Stimulated activated CD8-positive, alpha-beta memory T cell treated with anti-CD3 and anti-CD28 coated beads, Interleukin-15, amount 100 ng/mL, for 48 hours (primary cell): ENCODE measurements at regions not wholly inside any gene's neighbourhood (a gene's known extent, or its start where the extent isn't known, plus 50 kb on each side); places are given as distances from the start of the nearest gene placed in this dataset.

Experiments used
- DNase-seq, 2 donors: peaks; one replicate each; pipeline ENCODE4 v3.0.0-alpha.2; 2020; ENCODE audit warnings: low read depth in 2 of 2

DNA sequence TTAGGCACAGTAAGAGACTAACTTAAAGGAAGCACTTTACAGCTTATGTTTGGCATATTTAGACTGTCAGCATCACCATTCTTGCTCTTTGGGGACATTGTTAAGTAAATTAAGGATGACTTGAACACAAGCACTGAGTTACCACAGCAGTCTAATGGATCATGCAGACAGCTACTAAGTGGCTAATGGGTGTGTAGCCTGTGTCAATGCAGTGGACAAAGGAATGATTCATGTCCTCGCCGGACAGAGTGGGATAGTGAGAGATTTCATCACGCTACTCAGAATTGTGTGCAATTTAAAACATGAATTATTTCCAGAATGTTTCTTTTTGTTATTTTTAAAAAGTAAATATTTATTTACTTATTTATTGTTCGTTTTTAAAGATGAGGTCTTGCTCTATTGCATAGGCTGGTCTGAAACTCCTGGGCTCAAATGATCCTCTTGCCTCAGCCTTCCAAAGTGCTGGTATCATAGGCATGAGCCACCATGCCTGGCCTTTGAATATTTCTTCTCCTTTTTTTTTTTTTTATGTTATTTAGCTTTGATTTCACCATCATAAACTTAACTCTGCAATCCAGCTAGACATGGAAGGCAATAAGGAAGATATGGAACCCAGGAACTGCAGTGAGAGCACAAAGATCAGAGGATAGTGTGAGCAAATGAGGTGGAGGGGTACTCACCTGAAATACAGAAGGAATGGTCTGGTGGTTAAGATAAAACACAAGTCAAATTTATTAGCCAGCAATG lies 53.0 kb upstream of the KLF4 start:
- DNase-seq: no peak

DNA sequence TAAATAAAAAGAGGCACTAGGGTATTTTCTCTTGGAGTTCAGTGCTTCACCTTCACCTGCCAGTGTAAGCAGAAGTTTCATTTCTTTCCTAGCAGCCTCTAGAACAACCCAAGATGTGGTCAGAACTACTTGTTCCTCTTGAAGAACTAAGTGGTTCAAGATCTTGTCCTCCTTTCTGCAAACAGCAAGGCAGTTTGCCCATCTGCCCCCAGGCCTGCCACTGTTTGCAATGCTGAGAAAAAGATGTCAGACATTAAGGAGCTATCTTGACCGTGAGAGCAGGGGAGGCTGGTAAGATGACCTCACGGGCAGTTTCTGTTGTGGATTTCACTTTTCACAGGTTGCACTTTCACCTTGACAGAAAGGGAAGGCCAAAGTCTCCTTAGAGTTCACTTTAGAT lies 52.0 kb upstream of the KLF4 start:
- DNase-seq: no peak

DNA sequence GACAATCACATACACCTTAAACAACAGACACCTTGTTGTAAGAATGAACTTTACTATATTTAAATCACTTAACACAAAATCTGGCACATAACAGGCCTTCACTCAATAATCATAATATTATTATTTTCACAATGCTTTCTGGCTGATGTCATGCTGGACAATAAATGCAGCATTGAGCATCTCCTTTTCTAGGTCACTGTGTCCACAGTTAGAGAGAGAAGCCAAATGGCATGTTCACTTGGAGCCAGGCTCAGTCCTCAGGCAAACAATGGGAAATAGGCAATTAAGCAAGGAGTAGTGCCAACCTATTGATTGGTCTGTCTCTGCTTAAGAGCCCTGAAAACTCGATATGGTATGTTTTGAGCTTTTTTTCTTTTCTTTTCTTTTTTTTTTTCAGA lies 50.6 kb upstream of the KLF4 start:
- no peak for DNase-seq

DNA sequence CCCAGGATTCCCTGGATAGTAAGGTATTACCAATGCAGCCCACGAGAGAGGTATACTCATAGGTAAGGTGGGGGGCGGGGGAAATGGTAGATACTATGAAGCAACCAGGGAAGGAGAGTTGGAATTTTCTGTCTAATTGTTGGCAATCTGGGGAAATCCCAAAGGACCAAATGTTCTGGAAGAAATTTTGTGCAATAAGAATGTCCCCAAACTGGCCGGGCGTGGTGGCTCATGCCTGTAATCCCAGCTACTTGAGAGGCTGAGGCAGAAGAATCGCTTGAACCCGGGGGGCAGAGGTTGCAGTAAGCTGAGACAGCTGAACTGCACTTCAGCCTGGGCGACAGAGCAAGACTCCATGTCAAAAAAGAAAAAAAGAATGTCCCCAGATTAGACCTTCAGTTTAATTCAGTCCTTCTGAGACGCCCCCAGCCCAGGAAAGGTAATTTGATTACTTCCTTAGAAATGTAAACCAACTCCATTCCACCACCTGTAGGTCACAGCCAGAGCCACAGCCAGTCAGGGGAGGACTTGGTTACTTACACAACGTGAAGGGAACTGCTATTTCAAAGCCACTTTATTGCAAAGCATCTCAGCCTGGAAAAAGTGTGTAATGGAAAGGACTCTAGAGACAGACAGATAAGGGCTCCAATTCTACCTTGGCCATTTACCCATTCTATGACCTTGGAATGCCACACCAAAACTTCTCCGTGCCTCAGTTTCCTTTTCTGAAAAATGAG lies 50.0 kb upstream of the KLF4 start:
- no peak for DNase-seq
